Mesodermal cell (in vitro differentiated cells): ENCODE measurements at regions not wholly inside any gene's neighbourhood (a gene's known extent, or its start where the extent isn't known, plus 50 kb on each side); places are given as distances from the start of the nearest gene placed in this dataset.
A peak's percentile ranks its signal among the peaks of the same experiment; 100 is the strongest.
"Not testable (repeated sequence)": the region's sequence is repeated elsewhere in the genome, so short reads cannot be mapped to it uniquely, and the experiment has no call there.

Source experiments
- H3K27ac ChIP-seq: 2 replicates; pipeline ENCODE4 v1.7.0; 2013; ENCODE audit warnings: mild to moderate bottlenecking, low read depth, low read length, moderate library complexity; ENCODE audit not compliant: severe bottlenecking
- H3K36me3 ChIP-seq: 2 replicates; pipeline ENCODE4 v1.7.1; 2013; ENCODE audit warnings: mild to moderate bottlenecking, low read length, moderate library complexity; ENCODE audit not compliant: control insufficient read depth, insufficient read depth
- H3K4me1 ChIP-seq: one replicate; pipeline ENCODE4 v1.7.1; 2013; ENCODE audit warnings: mild to moderate bottlenecking, low read length; ENCODE audit not compliant: insufficient read depth, control insufficient read depth, poor library complexity, severe bottlenecking
- H3K4me3 ChIP-seq: 2 replicates; pipeline ENCODE4 v1.7.0; 2013; ENCODE audit warnings: low read length, control low read depth, mild to moderate bottlenecking; ENCODE audit not compliant: insufficient read depth, poor library complexity, severe bottlenecking; ENCODE audit errors: extremely low read depth
- H3K9me3 ChIP-seq: 2 replicates; pipeline ENCODE4 v1.7.1; 2013; ENCODE audit warnings: mild to moderate bottlenecking, low read length, moderate library complexity; ENCODE audit not compliant: control insufficient read depth
- WGBS, 2 experiments: methylation state at CpG; one replicate each; pipeline ENCODE4 v1.1.5; 2013; ENCODE audit warnings: missing lambda C conversion rate in 2 of 2; ENCODE audit not compliant: insufficient coverage in 2 of 2; 5-methylcytosine and 5-hydroxymethylcytosine counted together

GRCh38 chr12:58426437-58426836 is 485.1 kb downstream of the ATP23 start:
- peaks cover 22% of the 10 kb centered on the region for H3K9me3 ChIP-seq
- H3K27ac ChIP-seq: peak overlapping the region; percentile 99
- not testable (repeated sequence) for H3K36me3 ChIP-seq, H3K4me3 ChIP-seq
- 94 to 100% methylated on average over 1 to 2 of the region's 3 CpGs for WGBS, 2 experiments
- peaks cover 23% of the 10 kb centered on the region for H3K4me1 ChIP-seq

GRCh38 chr12:58433959-58434358 is 486.3 kb downstream of the LRIG3 start:
- Histone ChIP-seq H3K36me3 (no peaks in the 10 kb centered on the region), H3K27ac (no peak overlapping the region), H3K9me3 (peaks cover 3% of the 10 kb centered on the region), H3K4me1 (peaks cover 9% of the 10 kb centered on the region), H3K4me3 (no peak overlapping the region)
- no CpG with 5 or more reads among the region's 1 CpG for WGBS, 2 experiments

GRCh38 chr12:58434726-58435125 is 485.6 kb downstream of the LRIG3 start:
- Histone ChIP-seq H3K9me3 (no peaks in the 10 kb centered on the region), H3K36me3 (no peaks in the 10 kb centered on the region), H3K4me3 (no peak overlapping the region), H3K4me1 (peaks cover 9% of the 10 kb centered on the region), H3K27ac (no peak overlapping the region)

- 67 to 77% methylated on average over 2 of the region's 2 CpGs for WGBS, 2 experiments
- no peaks in the 10 kb centered on the region for H3K9me3 ChIP-seq
- H3K27ac ChIP-seq: no peak overlapping the region
- no peaks in the 10 kb centered on the region for H3K36me3 ChIP-seq
- no peak overlapping the region for H3K4me3 ChIP-seq
- H3K4me1 ChIP-seq: peaks cover 9% of the 10 kb centered on the region
These were observed 484.7 kb downstream of the LRIG3 start for GRCh38 chr12:58435647-58436046.

DNA sequence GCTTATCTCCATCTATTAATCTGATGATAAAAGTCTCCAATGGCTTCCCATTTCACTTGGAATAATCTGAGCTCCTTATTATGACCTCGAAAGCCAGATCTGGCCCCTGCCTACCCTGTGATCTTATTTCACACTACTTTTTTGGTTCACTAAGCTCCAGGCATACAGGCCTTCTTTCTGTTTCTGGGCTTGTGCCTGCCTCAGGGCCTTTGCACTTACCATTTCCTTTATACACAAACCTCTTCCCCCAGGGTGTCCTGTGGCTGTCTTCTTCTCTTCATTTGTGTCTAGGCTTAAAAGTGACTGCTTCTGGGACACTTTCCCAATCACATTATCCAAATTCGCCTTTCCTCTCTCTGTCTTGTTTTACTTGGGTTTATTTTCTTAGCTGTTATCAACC is 478.8 kb downstream of the LRIG3 start:
- 92 to 100% methylated on average over 1 of the region's 2 CpGs for WGBS, 2 experiments
- H3K4me3 ChIP-seq: no peak overlapping the region
- no peaks in the 10 kb centered on the region for H3K9me3 ChIP-seq
- no peaks in the 10 kb centered on the region for H3K36me3 ChIP-seq
- H3K4me1 ChIP-seq: peaks cover 5% of the 10 kb centered on the region
- H3K27ac ChIP-seq: no peak overlapping the region

- H3K4me3 ChIP-seq: no peak overlapping the region
- no peaks in the 10 kb centered on the region for H3K9me3 ChIP-seq
- no peak overlapping the region for H3K27ac ChIP-seq
- H3K4me1 ChIP-seq: peaks cover 5% of the 10 kb centered on the region
- no peaks in the 10 kb centered on the region for H3K36me3 ChIP-seq
These were observed 476.9 kb downstream of the LRIG3 start for GRCh38 chr12:58443273-58443980.

GRCh38 chr12:58443981-58444371 is 476.3 kb downstream of the LRIG3 start:
- H3K4me1 ChIP-seq: peaks cover 5% of the 10 kb centered on the region
- H3K27ac ChIP-seq: no peak overlapping the region
- H3K4me3 ChIP-seq: no peak overlapping the region
- 86 to 90% methylated on average over 2 to 5 of the region's 8 CpGs for WGBS, 2 experiments
- no peaks in the 10 kb centered on the region for H3K9me3 ChIP-seq
- no peaks in the 10 kb centered on the region for H3K36me3 ChIP-seq

GRCh38 chr12:58450868-58451482 is 469.3 kb downstream of the LRIG3 start:
- no peaks in the 10 kb centered on the region for H3K36me3 ChIP-seq
- WGBS, 2 experiments: no CpG with 5 or more reads among the region's 2 CpGs
- H3K27ac ChIP-seq: no peak overlapping the region
- no peaks in the 10 kb centered on the region for H3K9me3 ChIP-seq
- no peaks in the 10 kb centered on the region for H3K4me1 ChIP-seq
- H3K4me3 ChIP-seq: no peak overlapping the region

- no peaks in the 10 kb centered on the region for H3K9me3 ChIP-seq
- no peak overlapping the region for H3K27ac ChIP-seq
- H3K4me3 ChIP-seq: no peak overlapping the region
- WGBS, 2 experiments: 33 to 68% methylated on average over 1 to 2 of the region's 2 CpGs
- no peaks in the 10 kb centered on the region for H3K4me1 ChIP-seq
- H3K36me3 ChIP-seq: no peaks in the 10 kb centered on the region
These were observed 467.8 kb downstream of the LRIG3 start for GRCh38 chr12:58452546-58452945.

DNA sequence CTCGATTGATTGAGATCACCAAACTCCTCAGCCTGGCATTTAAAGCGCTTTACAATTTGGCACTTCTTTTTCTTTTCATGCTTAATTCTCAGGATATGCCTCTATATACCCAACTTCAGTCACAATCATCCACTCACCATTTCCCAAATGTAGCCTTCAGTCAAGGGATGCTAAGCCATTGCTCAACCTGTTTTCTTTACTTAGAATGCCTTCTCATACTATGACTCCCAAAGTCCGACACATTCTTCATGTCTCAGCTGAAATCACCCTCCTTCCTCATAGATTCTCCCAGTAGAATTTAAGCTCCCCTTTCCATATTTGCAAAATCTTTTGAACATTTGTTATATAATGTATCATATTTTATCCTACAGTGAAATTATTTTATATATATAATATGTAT is 467.0 kb downstream of the LRIG3 start:
- Histone ChIP-seq H3K27ac (no peak overlapping the region), H3K4me3 (no peak overlapping the region), H3K9me3 (no peaks in the 10 kb centered on the region), H3K36me3 (no peaks in the 10 kb centered on the region), H3K4me1 (no peaks in the 10 kb centered on the region)
- WGBS, 2 experiments: 17 to 47% methylated on average over 1 to 2 of the region's 3 CpGs

DNA sequence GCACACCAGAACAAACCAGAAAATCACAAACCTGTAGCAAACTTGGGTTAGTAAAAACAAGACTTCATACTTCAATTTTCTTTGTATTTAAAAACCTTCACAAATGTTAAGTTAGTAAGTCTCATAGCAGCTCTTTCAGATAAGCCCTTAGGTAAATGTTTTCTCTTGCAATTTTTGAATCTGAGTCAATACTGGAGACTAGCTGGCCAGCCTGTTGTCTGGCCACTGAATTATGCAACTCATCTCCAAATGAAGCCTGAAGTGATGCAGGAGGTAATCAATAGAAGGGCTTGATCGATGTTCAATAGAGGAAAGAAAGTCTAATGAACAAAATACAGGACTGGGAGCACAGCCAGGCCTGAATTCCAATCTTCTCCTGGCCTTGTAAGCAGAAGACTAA is 465.2 kb downstream of the LRIG3 start:
- Histone ChIP-seq H3K9me3 (no peaks in the 10 kb centered on the region), H3K4me1 (no peaks in the 10 kb centered on the region), H3K4me3 (no peak overlapping the region), H3K36me3 (no peaks in the 10 kb centered on the region), H3K27ac (no peak overlapping the region)
- 100% methylated on average over 1 of the region's 1 CpG; no CpG with 5 or more reads in 1 of the 2 experiments for WGBS, 2 experiments
